ENCODE measurements at regions not wholly inside any gene's neighbourhood (a gene's known extent, or its start where the extent isn't known, plus 50 kb on each side); places are given as distances from the start of the nearest gene placed in this dataset.
"Not testable (repeated sequence)": the region's sequence is repeated elsewhere in the genome, so short reads cannot be mapped to it uniquely, and the experiment has no call there.

GRCh38 chrX:114272096-114272686 is 311.7 kb upstream of the HTR2C start:
- Histone ChIP-seq H3K9me3 (ENCODE audit: control insufficient read depth, low read length) (peaks cover 23% of the 10 kb centered on the region), H3K4me3 (ENCODE audit: low read length) (no peak overlapping the region), H3K36me3 (ENCODE audit: control insufficient read depth, insufficient read depth, low read length, severe bottlenecking) (no peaks in the 10 kb centered on the region), H3K27me3 (replicated peaks; ENCODE audit: control insufficient read depth, insufficient read depth, low read length) (peaks cover 6% of the 10 kb centered on the region), H3K9ac (ENCODE audit: low read length) (no peak overlapping the region), H3K4me1 (ENCODE audit: control insufficient read depth, insufficient read depth, low read length) (no peaks in the 10 kb centered on the region)
- peak; percentile 0 for DNase-seq (ENCODE audit: low read depth)

- peaks cover 15% of the 10 kb centered on the region for H3K27me3 ChIP-seq (replicated peaks; ENCODE audit: control insufficient read depth, insufficient read depth, low read length)
- H3K9me3 ChIP-seq (ENCODE audit: control insufficient read depth, low read length) = peaks cover 23% of the 10 kb centered on the region
- not testable (repeated sequence) for H3K4me3 ChIP-seq (ENCODE audit: low read length); H3K36me3 ChIP-seq (ENCODE audit: control insufficient read depth, insufficient read depth, low read length, severe bottlenecking); H3K9ac ChIP-seq (ENCODE audit: low read length); DNase-seq (ENCODE audit: low read depth); H3K4me1 ChIP-seq (ENCODE audit: control insufficient read depth, insufficient read depth, low read length)
These were observed 313.5 kb upstream of the HTR2C start for GRCh38 chrX:114270371-114270770.

GRCh38 chrX:114268643-114269042 is 315.2 kb upstream of the HTR2C start:
- Histone ChIP-seq H3K27me3 (replicated peaks; ENCODE audit: control insufficient read depth, insufficient read depth, low read length) (peaks cover 15% of the 10 kb centered on the region), H3K9ac (ENCODE audit: low read length) (no peak overlapping the region), H3K4me1 (ENCODE audit: control insufficient read depth, insufficient read depth, low read length) (no peaks in the 10 kb centered on the region), H3K9me3 (ENCODE audit: control insufficient read depth, low read length) (peaks cover 23% of the 10 kb centered on the region), H3K4me3 (ENCODE audit: low read length) (no peak overlapping the region), H3K36me3 (ENCODE audit: control insufficient read depth, insufficient read depth, low read length, severe bottlenecking) (no peaks in the 10 kb centered on the region)
- no peak for DNase-seq (ENCODE audit: low read depth)

GRCh38 chrX:114267142-114267541 is 316.7 kb upstream of the HTR2C start:
- DNase-seq (ENCODE audit: low read depth) = no peak
- peaks cover 8% of the 10 kb centered on the region for H3K9me3 ChIP-seq (ENCODE audit: control insufficient read depth, low read length)

GRCh38 chrX:114252186-114252585 is 331.7 kb upstream of the HTR2C start:
- H3K4me3 ChIP-seq (ENCODE audit: low read length) = no peak overlapping the region
- H3K36me3 ChIP-seq (ENCODE audit: control insufficient read depth, insufficient read depth, low read length, severe bottlenecking) = no peaks in the 10 kb centered on the region
- peaks cover 5% of the 10 kb centered on the region for H3K9me3 ChIP-seq (ENCODE audit: control insufficient read depth, low read length)
- no peaks in the 10 kb centered on the region for H3K4me1 ChIP-seq (ENCODE audit: control insufficient read depth, insufficient read depth, low read length)
- peaks cover 27% of the 10 kb centered on the region for H3K27me3 ChIP-seq (replicated peaks; ENCODE audit: control insufficient read depth, insufficient read depth, low read length)
- no peak overlapping the region for H3K9ac ChIP-seq (ENCODE audit: low read length)
- no peak for DNase-seq (ENCODE audit: low read depth)

More at GRCh38 chrX:114267142-114267541, 316.7 kb upstream of the HTR2C start:
- no peaks in the 10 kb centered on the region for H3K4me1 ChIP-seq (ENCODE audit: control insufficient read depth, insufficient read depth, low read length)
- H3K4me3 ChIP-seq (ENCODE audit: low read length) = no peak overlapping the region
- no peak overlapping the region for H3K9ac ChIP-seq (ENCODE audit: low read length)
- no peaks in the 10 kb centered on the region for H3K36me3 ChIP-seq (ENCODE audit: control insufficient read depth, insufficient read depth, low read length, severe bottlenecking)
- H3K27me3 ChIP-seq (replicated peaks; ENCODE audit: control insufficient read depth, insufficient read depth, low read length) = peaks cover 9% of the 10 kb centered on the region

GRCh38 chrX:114251575-114251974 is 332.3 kb upstream of the HTR2C start:
- Histone ChIP-seq H3K36me3 (ENCODE audit: control insufficient read depth, insufficient read depth, low read length, severe bottlenecking) (no peaks in the 10 kb centered on the region), H3K4me3 (ENCODE audit: low read length) (no peak overlapping the region), H3K9me3 (ENCODE audit: control insufficient read depth, low read length) (peaks cover 5% of the 10 kb centered on the region), H3K4me1 (ENCODE audit: control insufficient read depth, insufficient read depth, low read length) (no peaks in the 10 kb centered on the region), H3K9ac (ENCODE audit: low read length) (no peak overlapping the region), H3K27me3 (replicated peaks; ENCODE audit: control insufficient read depth, insufficient read depth, low read length) (peaks cover 27% of the 10 kb centered on the region)
- DNase-seq (ENCODE audit: low read depth) = no peak

GRCh38 chrX:114221445-114221844 is 362.4 kb upstream of the HTR2C start:
- DNase-seq (ENCODE audit: low read depth) = no peak
- Histone ChIP-seq H3K4me3 (ENCODE audit: low read length) (no peak overlapping the region), H3K27me3 (replicated peaks; ENCODE audit: control insufficient read depth, insufficient read depth, low read length) (peaks cover 11% of the 10 kb centered on the region), H3K9ac (ENCODE audit: low read length) (no peak overlapping the region), H3K36me3 (ENCODE audit: control insufficient read depth, insufficient read depth, low read length, severe bottlenecking) (no peaks in the 10 kb centered on the region), H3K4me1 (ENCODE audit: control insufficient read depth, insufficient read depth, low read length) (no peaks in the 10 kb centered on the region), H3K9me3 (ENCODE audit: control insufficient read depth, low read length) (no peaks in the 10 kb centered on the region)

- Histone ChIP-seq H3K4me1 (ENCODE audit: control insufficient read depth, insufficient read depth, low read length) (no peaks in the 10 kb centered on the region), H3K9ac (ENCODE audit: low read length) (no peak overlapping the region), H3K27me3 (replicated peaks; ENCODE audit: control insufficient read depth, insufficient read depth, low read length) (peaks cover 9% of the 10 kb centered on the region), H3K36me3 (ENCODE audit: control insufficient read depth, insufficient read depth, low read length, severe bottlenecking) (no peaks in the 10 kb centered on the region), H3K4me3 (ENCODE audit: low read length) (no peak overlapping the region), H3K9me3 (ENCODE audit: control insufficient read depth, low read length) (no peaks in the 10 kb centered on the region)
- DNase-seq (ENCODE audit: low read depth) = no peak
These were observed 373.0 kb upstream of the HTR2C start for GRCh38 chrX:114210879-114211278.

GRCh38 chrX:114201622-114202021 is 382.3 kb upstream of the HTR2C start:
- no peak for DNase-seq (ENCODE audit: low read depth)
- Histone ChIP-seq H3K4me3 (ENCODE audit: low read length) (no peak overlapping the region), H3K36me3 (ENCODE audit: control insufficient read depth, insufficient read depth, low read length, severe bottlenecking) (no peaks in the 10 kb centered on the region), H3K9ac (ENCODE audit: low read length) (no peak overlapping the region), H3K9me3 (ENCODE audit: control insufficient read depth, low read length) (no peaks in the 10 kb centered on the region), H3K27me3 (replicated peaks; ENCODE audit: control insufficient read depth, insufficient read depth, low read length) (peaks cover 12% of the 10 kb centered on the region), H3K4me1 (ENCODE audit: control insufficient read depth, insufficient read depth, low read length) (no peaks in the 10 kb centered on the region)

GRCh38 chrX:114181195-114181594 is 402.7 kb upstream of the HTR2C start:
- no peak for DNase-seq (ENCODE audit: low read depth)
- H3K4me3 ChIP-seq (ENCODE audit: low read length) = no peak overlapping the region
- no peaks in the 10 kb centered on the region for H3K4me1 ChIP-seq (ENCODE audit: control insufficient read depth, insufficient read depth, low read length)
- H3K36me3 ChIP-seq (ENCODE audit: control insufficient read depth, insufficient read depth, low read length, severe bottlenecking) = no peaks in the 10 kb centered on the region
- no peak overlapping the region for H3K9ac ChIP-seq (ENCODE audit: low read length)
- peaks cover 18% of the 10 kb centered on the region for H3K9me3 ChIP-seq (ENCODE audit: control insufficient read depth, low read length)
- peaks cover 6% of the 10 kb centered on the region for H3K27me3 ChIP-seq (replicated peaks; ENCODE audit: control insufficient read depth, insufficient read depth, low read length)

- H3K9ac ChIP-seq (ENCODE audit: low read length) = no peak overlapping the region
- H3K4me1 ChIP-seq (ENCODE audit: control insufficient read depth, insufficient read depth, low read length) = no peaks in the 10 kb centered on the region
- H3K27me3 ChIP-seq (replicated peaks; ENCODE audit: control insufficient read depth, insufficient read depth, low read length) = peaks cover 14% of the 10 kb centered on the region
- no peaks in the 10 kb centered on the region for H3K9me3 ChIP-seq (ENCODE audit: control insufficient read depth, low read length)
- H3K4me3 ChIP-seq (ENCODE audit: low read length) = no peak overlapping the region
- no peaks in the 10 kb centered on the region for H3K36me3 ChIP-seq (ENCODE audit: control insufficient read depth, insufficient read depth, low read length, severe bottlenecking)
- DNase-seq (ENCODE audit: low read depth) = no peak
These were observed 405.8 kb upstream of the HTR2C start for GRCh38 chrX:114178126-114178525.

- not testable (repeated sequence) for H3K36me3 ChIP-seq (ENCODE audit: control insufficient read depth, insufficient read depth, low read length, severe bottlenecking); DNase-seq (ENCODE audit: low read depth); H3K27me3 ChIP-seq (replicated peaks; ENCODE audit: control insufficient read depth, insufficient read depth, low read length)
These were observed 416.6 kb upstream of the HTR2C start for GRCh38 chrX:114167276-114167675.

More at GRCh38 chrX:114167276-114167675, 416.6 kb upstream of the HTR2C start:
- H3K9me3 ChIP-seq (ENCODE audit: control insufficient read depth, low read length) = peaks cover 16% of the 10 kb centered on the region
- H3K9ac ChIP-seq (ENCODE audit: low read length); H3K4me1 ChIP-seq (ENCODE audit: control insufficient read depth, insufficient read depth, low read length); H3K4me3 ChIP-seq (ENCODE audit: low read length): not testable (repeated sequence)
